GM19455 (cell line): ENCODE measurements at regions not wholly inside any gene's neighbourhood (a gene's known extent, or its start where the extent isn't known, plus 50 kb on each side); places are given as distances from the start of the nearest gene placed in this dataset.
"Not testable (repeated sequence)": the region's sequence is repeated elsewhere in the genome, so short reads cannot be mapped to it uniquely, and the experiment has no call there.

ENCODE experiments used
- ATAC-seq: cut with Tn5 transposase; IDR thresholded peaks from one replicate; pipeline ENCODE4 v1.9.1; 2021; ENCODE audit not compliant: unreplicated experiment

DNA sequence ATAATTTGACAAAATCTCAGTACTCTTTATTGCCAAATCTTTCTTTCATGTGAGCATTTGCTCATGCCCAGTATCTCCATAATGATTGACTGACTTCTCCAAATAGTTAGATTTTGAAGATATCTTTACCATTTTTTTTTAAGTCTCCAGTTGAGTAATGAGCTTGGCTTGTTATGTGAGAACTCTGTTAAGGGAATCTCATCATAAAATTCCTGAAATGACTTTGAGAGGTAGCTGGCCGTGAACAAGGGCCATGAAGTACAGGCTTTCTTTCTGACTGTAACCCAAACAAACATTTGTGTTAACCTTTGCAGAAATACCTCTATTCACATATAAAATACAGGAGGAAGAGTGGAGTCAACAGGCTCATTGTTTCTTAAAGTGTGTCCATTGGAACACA lies 449.7 kb downstream of the IRS2 start:
- ATAC-seq = no peak

DNA sequence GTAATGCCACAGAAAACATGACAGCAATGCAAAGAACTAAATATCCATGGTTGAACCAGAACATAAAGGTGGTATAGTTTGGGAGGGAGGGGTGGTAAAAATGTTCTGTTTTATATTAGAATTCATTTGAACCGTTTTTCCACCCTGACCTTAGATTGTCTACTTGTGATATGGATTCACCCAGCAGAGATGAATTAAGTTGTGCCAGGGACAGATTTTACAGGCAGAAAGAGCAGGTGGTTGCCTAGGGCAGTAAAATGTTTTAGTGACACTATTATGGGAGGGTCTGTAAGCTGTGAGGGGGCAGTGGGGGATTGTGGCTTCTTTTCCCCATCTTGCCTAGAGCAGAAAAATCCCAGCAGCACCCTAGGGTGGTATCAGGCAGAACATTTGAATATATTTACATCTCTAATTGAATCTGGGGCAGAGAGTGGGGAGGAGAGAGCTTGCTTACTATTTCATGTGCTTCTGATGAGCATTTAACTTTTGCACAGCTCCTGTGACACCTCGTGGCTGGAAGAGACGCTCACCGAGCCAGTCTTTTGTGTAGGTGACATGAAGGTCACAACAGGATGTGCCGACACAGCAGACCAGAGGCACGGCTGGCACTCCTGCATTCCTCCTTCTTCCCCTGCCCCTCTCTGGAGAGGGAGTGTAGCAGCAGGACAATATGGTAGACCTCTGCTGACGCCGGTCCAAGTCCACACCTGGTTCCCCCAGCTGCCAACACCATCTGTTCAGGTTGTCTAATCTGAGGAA lies 452.3 kb downstream of the IRS2 start:
- ATAC-seq = no peak

DNA sequence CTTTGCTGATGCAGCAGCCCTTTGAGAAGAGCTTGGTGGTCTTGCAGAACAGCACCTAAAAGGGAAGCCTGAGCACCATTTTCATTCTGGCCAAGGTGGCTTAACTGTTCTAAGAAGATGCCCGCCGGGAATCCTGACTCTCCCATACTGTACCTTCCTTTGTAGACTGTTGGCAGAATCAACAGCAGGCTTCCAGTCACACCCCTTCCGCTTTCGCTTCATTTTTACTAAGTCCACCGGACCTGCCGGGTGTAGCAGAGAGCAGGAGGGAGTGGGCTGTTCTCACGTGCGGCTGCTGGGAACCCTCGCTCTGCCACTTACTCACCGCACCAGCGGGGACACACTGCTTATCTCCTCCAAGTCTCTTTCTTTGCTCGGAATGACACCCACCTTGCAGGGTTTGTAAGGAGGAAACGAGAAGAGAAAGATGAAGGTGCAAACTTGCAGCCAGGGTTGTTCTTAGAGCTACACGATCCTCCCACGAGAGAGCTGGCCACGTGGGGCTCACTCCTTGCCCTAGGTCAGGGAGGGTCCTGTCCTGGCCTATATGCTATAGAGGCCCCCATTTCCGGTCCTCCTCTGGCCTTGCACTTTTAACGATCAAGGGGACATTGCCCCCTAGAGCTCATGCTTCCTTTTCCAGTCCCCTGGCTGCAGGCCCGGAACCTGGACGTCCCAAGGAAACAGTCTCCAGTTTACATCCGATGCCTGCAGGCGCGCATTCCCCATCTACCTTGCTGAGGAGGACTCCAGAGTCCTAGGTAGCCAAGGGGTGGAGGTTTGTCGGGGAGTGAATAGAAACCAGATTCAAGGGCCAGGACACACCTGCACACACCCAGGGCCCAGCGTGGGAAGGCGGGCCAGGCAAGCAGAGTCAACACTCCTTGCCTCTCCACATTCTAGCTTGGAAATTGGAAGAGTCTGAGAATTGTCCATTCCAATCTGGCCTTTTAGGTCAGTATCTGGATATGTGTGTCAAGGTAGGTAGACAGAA lies 453.6 kb downstream of the IRS2 start:
- no peak for ATAC-seq

DNA sequence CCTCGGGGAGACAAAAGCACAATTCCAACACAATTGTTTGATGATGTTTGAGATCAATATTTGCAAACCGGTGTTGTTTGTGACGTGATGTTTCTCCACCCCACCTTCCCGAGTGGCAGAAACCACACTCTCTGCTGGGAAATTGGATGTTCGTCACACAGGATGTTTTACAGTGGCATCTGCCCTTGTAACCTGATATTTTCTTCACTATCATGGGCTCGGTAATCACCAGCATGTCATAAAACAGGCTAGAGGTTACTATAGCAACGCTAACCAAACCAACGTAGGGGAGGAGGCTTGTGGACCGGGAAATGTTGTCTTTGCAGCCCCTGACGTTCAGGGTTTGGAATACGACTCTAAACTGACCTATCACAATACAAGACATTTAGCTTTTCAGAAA lies 454.5 kb downstream of the IRS2 start:
- ATAC-seq = no peak

DNA sequence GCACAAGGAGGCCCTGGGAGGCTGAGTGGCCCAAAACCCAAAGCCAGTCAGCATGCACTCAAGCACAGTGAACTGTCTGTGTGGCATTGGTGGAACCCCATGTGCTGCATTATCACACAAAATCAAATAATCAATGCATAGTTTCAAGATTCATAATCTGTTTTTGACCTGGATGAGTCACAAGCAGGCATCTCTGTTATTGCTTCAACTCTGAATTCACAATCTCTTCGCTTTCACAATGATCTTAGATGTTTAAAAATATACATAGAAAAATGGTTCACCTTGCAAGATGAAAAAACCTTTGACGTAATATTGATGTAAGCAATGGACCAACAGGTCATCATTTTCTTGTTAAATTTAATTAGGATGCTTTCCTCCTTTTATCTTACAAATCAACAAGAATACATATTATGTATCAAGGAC lies 455.4 kb downstream of the IRS2 start:
- no peak for ATAC-seq

DNA sequence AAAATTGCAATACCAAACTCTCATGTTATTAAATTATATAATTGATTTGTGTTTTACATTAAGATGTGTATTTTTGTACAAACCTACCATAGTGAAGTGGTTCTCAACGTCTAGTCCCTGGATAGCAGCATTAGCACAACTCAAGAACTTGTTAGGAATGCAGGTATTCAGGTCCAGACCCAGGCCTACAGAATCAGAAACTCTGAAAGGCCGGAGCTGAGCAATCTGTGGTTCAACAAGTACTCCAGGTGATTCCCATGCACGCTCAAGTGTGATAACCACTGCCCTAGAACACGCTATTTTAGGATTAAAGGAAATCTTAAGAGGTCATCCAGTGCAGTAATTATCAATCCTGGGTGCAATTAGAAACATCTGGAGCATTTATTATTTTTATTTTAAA lies 456.3 kb downstream of the IRS2 start:
- ATAC-seq = no peak

DNA sequence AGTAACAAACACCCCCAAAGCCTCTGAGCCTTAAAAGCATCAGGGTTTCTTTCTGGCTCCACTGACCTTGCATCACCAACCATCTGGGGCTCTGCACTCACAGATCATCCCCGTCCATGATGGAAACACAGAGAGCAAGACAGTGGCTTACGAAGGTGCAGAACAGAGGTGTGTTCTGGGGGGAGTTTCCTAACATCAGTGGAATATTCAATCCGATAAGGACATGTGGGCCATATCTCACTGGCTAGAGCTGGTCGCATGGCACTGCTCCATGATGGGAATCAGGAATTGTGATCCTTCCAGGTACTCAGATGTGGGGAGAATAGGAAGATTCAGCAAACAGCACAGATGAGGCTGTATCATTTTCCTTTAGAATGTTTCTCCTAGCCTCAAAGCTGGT lies 457.2 kb downstream of the IRS2 start:
- ATAC-seq = no peak

DNA sequence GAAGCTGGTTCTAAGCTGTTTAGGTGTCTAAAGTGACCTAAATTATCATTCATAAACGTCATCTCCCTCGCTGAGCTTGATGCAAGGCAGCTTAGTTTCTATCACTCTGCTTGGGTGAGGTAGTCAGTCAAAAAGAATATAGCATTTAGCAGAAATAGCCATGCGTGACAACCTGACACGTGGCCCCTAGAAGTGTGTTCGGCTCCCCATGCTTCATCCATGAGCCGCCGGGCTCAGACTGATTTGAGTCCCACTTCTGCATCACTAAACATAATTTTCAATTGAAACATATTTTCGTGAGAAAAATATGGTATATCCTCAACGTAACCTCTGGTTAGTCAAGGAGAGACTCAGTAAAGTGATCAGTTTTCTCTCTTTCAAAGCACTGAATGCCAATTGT lies 459.8 kb downstream of the IRS2 start:
- ATAC-seq = no peak

DNA sequence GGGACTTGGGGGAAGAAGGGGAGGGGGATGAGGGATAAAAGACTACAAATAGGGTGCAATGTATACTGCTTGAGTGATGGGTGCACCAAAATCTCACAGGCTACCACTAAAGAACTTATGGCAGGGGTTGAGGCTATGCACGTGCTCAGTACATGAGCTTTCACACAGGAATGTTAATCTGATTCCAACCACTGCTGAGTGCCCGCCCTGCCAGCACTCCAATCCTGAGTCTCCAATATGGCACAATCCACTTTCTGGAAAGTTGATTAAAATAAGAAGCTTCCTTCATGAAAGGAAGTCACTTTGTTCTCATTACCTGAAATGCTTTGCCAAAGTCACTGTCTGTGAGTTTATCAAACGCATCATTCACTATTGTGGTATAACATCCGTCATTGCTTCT lies 463.0 kb downstream of the IRS2 start:
- ATAC-seq = no peak

DNA sequence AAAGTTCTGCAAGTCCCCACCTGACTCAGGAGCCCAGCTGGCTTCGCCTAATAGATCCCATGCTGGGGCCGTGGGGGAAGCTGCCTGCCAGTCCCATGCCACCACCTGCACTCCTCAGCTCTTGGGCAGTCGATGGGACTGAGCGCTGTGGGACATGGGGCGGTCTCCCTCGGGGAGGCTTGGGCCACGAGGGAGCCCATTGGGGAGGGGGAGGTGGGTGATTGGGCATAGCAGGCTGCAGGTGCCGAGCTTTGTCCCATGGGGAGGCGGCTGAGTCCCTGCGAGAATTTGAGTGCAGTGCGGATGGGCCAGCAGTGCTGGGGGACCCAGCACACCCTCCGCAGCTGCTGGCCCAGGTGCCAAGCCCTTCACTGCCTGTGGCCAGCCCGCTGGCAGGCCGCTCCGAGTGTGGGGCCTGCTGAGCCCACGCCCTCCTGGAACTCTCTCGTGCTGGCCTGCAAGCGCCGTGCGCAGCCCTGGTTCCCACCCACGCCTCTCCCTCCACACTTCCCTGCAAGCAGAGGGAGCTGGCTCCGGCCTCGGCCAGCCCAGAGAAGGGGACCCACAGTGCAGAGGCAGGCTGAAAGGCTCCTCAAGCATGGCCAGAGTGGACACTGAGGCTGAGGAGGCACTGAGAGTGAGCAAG lies 467.3 kb downstream of the IRS2 start:
- ATAC-seq = no peak

DNA sequence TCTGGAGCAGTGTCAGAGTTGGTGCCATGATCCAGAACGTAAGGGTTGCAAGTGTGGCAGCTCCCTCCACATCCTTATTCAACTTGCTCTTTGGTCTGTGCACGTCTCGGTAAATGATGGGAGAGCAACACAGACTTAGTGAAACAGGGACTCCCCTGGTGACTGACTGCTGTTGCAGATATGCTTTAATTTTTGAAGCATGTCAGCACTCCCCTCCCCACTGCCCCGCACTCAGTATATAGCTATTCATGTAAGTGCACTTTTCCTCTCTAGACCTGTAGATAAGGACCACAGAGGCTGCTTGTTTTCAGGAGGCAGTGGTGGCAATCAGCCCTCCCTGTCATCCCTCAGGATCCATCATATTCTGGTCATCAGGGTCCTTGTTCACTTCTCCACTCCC lies 470.9 kb downstream of the IRS2 start:
- no peak for ATAC-seq

DNA sequence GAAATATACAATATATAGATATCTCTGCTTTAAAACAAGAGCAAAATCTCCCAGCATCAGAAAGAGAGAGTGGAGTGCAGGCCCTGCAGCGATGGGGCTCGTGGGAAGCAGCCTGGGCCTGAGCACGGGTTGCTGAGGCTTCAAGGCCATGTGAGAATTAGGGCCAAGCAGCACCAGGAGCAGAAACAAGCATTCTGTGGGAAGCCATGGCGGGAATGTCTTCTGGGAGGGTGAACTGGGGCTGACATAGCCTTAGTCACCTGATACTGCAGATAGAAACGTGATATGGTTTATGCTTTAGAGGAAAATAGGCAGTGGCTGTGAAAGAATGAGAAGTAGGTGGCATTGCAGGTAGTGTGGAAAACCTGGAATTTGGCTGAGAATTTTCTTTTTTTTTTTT lies 472.3 kb downstream of the IRS2 start:
- no peak for ATAC-seq

DNA sequence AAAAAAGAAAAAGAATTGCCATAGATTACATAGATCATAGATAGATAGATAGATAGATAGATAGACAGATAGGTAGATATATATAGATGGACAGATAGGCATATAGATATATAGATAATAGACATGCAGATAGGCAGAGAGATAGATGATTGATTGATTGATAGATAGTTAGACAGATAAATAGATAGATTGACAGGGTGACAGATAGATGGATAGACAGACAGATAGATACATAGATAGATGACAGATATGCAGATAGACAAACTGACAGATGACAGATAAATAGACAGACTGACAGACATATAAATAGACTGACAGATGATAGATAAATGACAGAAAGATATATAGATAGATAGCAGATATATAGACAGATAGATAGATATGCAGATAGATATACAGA lies 474.0 kb downstream of the IRS2 start:
- ATAC-seq = no peak

DNA sequence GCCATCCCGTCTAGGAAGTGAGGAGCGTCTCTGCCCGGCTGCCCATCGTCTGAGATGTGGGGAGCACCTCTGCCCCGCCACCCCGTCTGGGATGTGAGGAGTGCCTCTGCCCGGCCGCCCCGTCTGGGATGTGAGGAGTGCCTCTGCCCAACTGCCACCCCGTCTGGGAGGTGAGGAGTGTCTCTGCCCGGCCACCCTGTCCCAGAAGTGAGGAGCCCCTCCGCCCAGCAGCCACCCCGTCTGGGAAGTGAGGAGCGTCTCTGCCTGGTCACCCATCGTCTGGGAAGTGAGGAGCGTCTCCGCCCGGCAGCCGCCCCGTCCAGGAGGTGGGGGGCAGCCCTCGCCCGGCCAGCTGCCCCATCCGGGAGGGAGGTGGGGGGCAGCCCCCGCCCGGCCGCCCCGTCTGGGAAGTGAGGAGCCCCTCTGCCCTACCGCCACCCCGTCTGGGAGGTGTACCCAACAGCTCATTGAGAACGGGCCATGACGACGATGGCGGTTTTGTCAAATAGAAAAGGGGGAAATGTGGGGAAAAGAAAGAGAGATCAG lies 474.9 kb downstream of the IRS2 start:
- ATAC-seq = not testable (repeated sequence)

DNA sequence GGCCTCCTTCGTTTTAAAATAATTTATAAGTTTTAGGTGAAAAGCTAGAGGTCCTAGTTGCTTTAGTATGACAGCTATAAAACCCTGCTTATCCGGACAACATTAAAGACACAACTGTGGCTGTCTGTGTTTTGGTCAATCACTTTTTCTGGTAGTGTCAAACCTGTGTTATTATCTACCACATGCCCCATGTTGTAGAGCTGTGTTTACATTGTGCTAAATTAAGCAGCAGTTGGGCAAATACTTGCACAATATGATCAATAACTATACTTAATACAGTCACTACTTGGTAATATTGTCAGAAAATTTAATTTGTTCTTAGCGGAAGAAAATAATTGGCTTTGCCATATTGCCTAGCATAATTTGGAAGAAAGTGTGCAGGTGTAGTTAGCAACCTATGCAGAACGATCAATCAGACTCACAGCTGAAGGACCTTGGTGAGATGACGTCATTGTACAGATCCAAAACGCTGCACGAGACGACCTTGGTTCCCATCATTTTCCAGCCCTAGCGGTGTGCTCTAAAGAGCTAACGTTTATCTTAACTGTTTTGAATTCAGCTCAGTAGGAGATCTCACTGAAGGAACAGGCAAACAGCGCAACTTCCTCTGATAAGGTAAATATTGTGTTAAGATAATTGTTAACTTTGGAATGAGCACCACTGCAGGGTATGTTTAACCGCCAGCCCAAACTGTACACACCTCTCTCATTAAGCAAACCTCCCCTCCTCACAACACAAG lies 476.6 kb downstream of the IRS2 start:
- ATAC-seq = no peak

DNA sequence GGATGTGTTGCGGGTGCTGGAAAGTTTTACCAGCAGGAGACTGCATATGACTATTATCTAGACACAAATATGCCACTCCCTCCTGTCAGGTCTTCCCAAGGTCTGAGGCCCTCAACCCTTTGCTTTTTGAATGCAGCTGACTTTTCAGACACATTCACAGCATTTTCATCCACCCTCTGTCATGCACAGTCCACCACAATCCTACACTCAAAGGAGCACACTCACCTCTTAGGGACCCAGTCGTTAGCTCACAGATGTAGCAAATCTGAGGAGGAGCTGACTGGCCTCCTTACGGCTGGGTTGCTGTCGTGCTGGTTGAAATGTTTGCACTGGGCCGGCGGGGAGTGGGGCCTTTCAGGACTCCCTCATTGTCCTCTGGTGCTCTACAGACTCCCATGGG lies 479.4 kb downstream of the IRS2 start:
- no peak for ATAC-seq

DNA sequence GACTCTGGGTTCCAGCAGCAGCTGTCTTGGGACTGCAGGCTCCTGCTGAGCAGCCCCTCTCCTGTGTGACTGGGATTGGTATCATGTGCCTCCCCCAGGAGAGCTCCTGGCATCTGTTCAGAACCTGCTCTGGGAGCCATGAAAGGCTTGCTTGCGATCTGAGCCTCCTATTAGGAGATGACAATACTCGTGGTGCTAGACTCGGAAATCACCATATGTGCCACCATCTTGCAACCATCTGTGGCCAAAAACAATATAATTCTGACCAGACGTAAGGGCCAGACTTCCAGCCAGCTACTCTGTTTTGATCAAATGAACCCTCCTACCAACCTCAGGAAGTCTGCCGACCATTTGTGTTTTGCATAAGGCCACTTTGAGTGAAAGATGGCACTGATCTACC lies 484.7 kb downstream of the IRS2 start:
- no peak for ATAC-seq

DNA sequence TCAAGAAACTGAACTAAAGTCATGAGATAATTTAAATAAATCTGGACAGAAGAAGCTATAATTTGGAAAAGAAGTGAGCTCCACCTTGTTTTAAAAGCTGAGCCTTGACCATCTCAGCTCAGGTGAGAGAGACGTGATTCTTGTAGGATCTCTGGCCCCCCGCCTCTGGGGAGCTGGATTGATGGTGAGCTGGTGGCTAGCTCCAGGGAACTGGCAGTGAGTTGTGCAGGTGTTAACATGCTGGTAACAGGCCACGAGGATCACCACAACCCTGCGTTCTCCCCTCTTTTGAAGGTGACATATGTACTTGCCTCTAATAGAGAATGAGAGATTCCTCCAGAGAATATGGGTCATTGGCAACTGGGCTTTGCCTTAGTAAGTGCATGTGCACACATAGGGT lies 485.1 kb downstream of the IRS2 start:
- ATAC-seq = no peak

DNA sequence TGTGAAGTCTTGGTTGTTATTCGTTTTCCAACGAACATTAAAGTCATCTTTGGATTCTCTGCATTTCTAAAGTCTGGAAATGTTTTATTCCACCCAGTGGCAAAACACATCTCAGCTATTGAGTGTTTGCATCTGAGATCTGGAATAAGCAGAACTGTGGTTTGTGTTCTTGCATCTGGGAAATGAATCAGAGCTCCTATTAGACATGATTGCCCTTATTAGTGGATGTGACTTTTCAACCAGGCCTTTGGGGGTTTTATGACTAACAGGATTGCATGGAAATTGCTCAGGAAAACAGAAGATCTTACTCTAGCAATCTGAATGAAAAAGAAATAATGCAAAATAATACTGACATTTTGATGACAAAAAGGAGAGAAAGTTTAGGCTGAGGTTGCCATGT lies 488.8 kb downstream of the IRS2 start:
- no peak for ATAC-seq

DNA sequence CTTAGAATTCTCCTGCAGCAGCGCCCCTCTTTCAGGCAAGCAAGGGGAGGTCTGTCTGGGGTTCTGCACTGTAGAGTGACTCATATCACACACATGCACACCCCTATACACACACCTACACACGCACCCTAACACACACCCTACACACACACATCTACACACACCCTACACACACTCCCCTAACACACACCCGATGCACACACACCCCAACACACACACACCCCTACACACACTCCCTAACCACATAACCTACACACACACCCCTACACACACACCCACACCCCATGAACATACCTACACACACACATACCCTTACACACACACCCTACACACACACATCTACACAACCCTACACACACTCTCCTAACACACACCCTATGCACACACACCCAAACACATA lies 493.2 kb downstream of the IRS2 start:
- no peak for ATAC-seq
